Natural killer cell treated with Interleukin-12 subunit alpha and Interleukin-12 subunit beta and Interleukin-15 and Interleukin-18, amount 100 ng/mL, for 72 hours (primary cell): ENCODE measurements at regions not wholly inside any gene's neighbourhood (a gene's known extent, or its start where the extent isn't known, plus 50 kb on each side); places are given as distances from the start of the nearest gene placed in this dataset.

Experiments
- ATAC-seq, 2 donors: fragments of 150-1000 bp; cut with Tn5 transposase in 1 of 2; sonication (Bioruptor Pico), chemical (Tn5 transposase) in 1 of 2; 2 replicates each; pipeline ENCODE4 v1.10.0; 2021
- DNase-seq: peaks from one replicate; pipeline ENCODE4 v3.0.0; 2022; ENCODE audit warnings: low spot score
- H3K27ac Mint-ChIP-seq, 2 donors: 1 replicate in 1 of 2; 2 replicates in 1 of 2; pipeline ENCODE4 v1.8.0; 2022; ENCODE audit warnings: mixed read lengths in 2 of 2, mild to moderate bottlenecking in 1 of 2, moderate library complexity in 1 of 2
- H3K27me3 Mint-ChIP-seq, 2 donors: 1 replicate in 1 of 2; 2 replicates in 1 of 2; pipeline ENCODE4 v1.8.0; 2022; ENCODE audit warnings: mixed read lengths in 2 of 2
- H3K36me3 Mint-ChIP-seq: one replicate; pipeline ENCODE4 v1.8.0; 2022; ENCODE audit warnings: mixed read lengths
- H3K4me1 Mint-ChIP-seq, 2 donors: 1 replicate in 1 of 2; 2 replicates in 1 of 2; pipeline ENCODE4 v1.8.0; 2022; ENCODE audit warnings: low read depth in 2 of 2, mixed read lengths in 2 of 2, mild to moderate bottlenecking in 1 of 2
- H3K4me3 Mint-ChIP-seq: one replicate; pipeline ENCODE4 v1.8.0; 2022; ENCODE audit warnings: mixed read lengths
- H3K9me3 Mint-ChIP-seq: 2 replicates; pipeline ENCODE4 v1.8.0; 2022; ENCODE audit warnings: mixed read lengths

GRCh38 chr11:16610738-16611388 is 127.6 kb upstream of the C11orf58 start:
- Mint-ChIP-seq H3K4me3 (no peak overlapping the region), H3K9me3 (no peaks in the 10 kb centered on the region), H3K27ac (no peak overlapping the region), H3K27me3 (peaks cover 40 to 54% of the 10 kb centered on the region in 2 donors), H3K36me3 (peaks cover 13% of the 10 kb centered on the region), H3K4me1 (peaks cover 8 to 16% of the 10 kb centered on the region in 2 donors)
- ATAC-seq, result no peak
- no peak for DNase-seq

DNA sequence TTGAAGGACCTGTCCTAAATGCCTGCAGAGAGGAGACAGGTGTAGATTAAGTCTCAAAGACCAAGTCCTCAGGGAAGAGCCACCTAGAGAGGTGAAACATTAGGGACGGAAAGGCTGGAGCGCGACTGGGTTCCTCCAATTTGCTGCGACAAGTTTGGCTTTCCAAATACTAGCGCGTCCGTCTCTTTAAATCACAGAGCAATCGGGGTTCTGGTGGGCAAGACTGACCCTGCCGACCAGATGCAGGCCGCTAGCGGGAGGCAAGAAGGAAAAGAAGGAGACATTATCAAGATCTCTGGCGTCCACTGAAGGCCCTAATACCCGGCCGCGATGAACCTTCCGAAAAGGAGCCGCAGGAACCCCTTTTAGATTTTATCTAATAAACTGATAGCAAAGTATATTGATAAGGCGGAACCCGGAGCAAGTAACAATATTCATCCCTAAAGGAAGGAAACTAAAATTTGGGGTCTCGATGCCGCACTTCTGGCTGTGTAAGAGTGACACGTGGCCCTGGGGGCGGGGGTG is 128.2 kb upstream of the C11orf58 start:
- no peak overlapping the region for H3K4me3 Mint-ChIP-seq
- H3K4me1 Mint-ChIP-seq, result peaks cover 9 to 18% of the 10 kb centered on the region in 2 donors
- H3K27ac Mint-ChIP-seq, result no peak overlapping the region
- H3K36me3 Mint-ChIP-seq, result peaks cover 14% of the 10 kb centered on the region
- no peaks in the 10 kb centered on the region for H3K9me3 Mint-ChIP-seq
- peaks cover 41 to 51% of the 10 kb centered on the region in 2 donors for H3K27me3 Mint-ChIP-seq
- ATAC-seq (no peak), DNase-seq (no peak)

- Mint-ChIP-seq H3K4me3 (no peak overlapping the region), H3K27ac (no peak overlapping the region), H3K36me3 (peaks cover 14% of the 10 kb centered on the region), H3K9me3 (no peaks in the 10 kb centered on the region), H3K27me3 (peaks cover 39 to 47% of the 10 kb centered on the region in 2 donors), H3K4me1 (peaks cover 9 to 20% of the 10 kb centered on the region in 2 donors)
- ATAC-seq (no peak), DNase-seq (no peak)
These were observed 128.7 kb upstream of the C11orf58 start for GRCh38 chr11:16609769-16610168.

- peaks cover 39 to 42% of the 10 kb centered on the region in 2 donors for H3K27me3 Mint-ChIP-seq
- no peak overlapping the region for H3K4me3 Mint-ChIP-seq
- peaks cover 14% of the 10 kb centered on the region for H3K36me3 Mint-ChIP-seq
- H3K9me3 Mint-ChIP-seq, result no peaks in the 10 kb centered on the region
- ATAC-seq (no peak), DNase-seq (no peak)
- peaks cover 14 to 16% of the 10 kb centered on the region in 2 donors for H3K4me1 Mint-ChIP-seq
- H3K27ac Mint-ChIP-seq, result no peak overlapping the region
These were observed 130.5 kb upstream of the C11orf58 start for GRCh38 chr11:16607675-16608644.

DNA sequence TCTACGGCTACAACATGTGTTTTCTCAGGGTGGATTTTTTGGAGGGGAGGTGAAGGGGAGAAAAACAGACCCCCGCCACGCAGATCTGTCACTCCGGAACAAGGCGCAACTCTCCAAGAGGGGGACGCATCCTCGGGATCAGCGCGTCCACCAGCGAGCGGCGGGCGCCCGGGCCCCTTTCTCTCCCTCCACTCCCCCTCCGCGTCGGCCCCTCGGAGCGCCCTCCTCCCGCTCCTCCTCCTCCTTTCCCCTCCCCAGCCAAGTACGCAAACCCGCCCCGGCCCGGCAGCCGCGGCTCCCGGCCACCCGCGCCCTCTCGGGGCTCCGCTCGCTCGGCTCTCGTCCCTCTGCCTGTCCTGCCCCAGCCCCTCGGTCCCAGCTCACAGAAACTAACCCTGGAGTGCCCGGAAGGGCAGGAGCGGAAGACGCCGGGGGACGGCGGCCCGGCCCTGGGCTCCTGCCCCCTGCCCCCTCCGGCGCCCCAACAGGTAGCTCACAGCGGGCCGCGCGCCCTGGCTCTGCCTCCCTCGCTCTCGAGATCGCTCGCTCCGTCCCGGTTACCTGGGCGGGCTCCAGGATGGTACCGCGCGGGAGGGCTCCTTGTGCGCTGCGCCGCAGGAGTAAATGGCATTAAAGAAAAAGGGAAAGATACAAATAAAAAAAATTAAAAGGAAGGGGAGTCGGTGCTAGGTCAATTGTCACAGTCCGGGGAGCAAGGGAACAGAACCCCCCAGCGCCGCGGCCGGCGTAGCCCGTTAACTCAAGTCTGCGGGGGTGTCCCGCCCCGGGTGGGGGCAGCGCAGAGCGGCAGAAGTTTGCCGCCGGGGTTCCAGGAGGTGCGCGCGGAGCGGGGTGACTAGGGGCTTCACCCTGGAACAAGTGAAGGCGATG is 131.4 kb upstream of the C11orf58 start:
- no peak for ATAC-seq
- Mint-ChIP-seq H3K4me1 (peaks cover 11 to 14% of the 10 kb centered on the region in 2 donors), H3K9me3 (no peaks in the 10 kb centered on the region), H3K36me3 (peaks cover 14% of the 10 kb centered on the region), H3K27me3 (peaks cover 36 to 42% of the 10 kb centered on the region in 2 donors), H3K27ac (peak overlapping the region in 1 of 2 donors; percentile 64), H3K4me3 (peak overlapping the region; percentile 89)
- no peak for DNase-seq

- Mint-ChIP-seq H3K9me3 (no peaks in the 10 kb centered on the region), H3K4me3 (peak overlapping the region; percentile 89), H3K4me1 (peaks cover 11 to 14% of the 10 kb centered on the region in 2 donors), H3K36me3 (peaks cover 9% of the 10 kb centered on the region), H3K27me3 (peaks cover 27 to 34% of the 10 kb centered on the region in 2 donors), H3K27ac (peak overlapping the region in 1 of 2 donors; percentile 64)
- peak; percentile 82 to 89 for ATAC-seq
- peak; percentile 79 for DNase-seq
These were observed 132.3 kb upstream of the C11orf58 start for GRCh38 chr11:16605894-16606783.

GRCh38 chr11:16605389-16605893 is 133.0 kb upstream of the C11orf58 start:
- Mint-ChIP-seq H3K36me3 (peaks cover 8% of the 10 kb centered on the region), H3K27me3 (peaks cover 27 to 33% of the 10 kb centered on the region in 2 donors), H3K4me3 (peak overlapping the region; percentile 89), H3K27ac (no peak overlapping the region), H3K9me3 (no peaks in the 10 kb centered on the region), H3K4me1 (peaks cover 11 to 14% of the 10 kb centered on the region in 2 donors)
- no peak for DNase-seq
- ATAC-seq, result no peak

- DNase-seq (no peak), ATAC-seq (peak in 1 of 2 donors; percentile 7)
- Mint-ChIP-seq H3K27ac (no peak overlapping the region), H3K9me3 (no peaks in the 10 kb centered on the region), H3K27me3 (peaks cover 27 to 38% of the 10 kb centered on the region in 2 donors), H3K4me1 (peaks cover 11 to 14% of the 10 kb centered on the region in 2 donors), H3K4me3 (peak overlapping the region; percentile 89), H3K36me3 (peaks cover 8% of the 10 kb centered on the region)
These were observed 133.6 kb upstream of the C11orf58 start for GRCh38 chr11:16604794-16605388.

DNA sequence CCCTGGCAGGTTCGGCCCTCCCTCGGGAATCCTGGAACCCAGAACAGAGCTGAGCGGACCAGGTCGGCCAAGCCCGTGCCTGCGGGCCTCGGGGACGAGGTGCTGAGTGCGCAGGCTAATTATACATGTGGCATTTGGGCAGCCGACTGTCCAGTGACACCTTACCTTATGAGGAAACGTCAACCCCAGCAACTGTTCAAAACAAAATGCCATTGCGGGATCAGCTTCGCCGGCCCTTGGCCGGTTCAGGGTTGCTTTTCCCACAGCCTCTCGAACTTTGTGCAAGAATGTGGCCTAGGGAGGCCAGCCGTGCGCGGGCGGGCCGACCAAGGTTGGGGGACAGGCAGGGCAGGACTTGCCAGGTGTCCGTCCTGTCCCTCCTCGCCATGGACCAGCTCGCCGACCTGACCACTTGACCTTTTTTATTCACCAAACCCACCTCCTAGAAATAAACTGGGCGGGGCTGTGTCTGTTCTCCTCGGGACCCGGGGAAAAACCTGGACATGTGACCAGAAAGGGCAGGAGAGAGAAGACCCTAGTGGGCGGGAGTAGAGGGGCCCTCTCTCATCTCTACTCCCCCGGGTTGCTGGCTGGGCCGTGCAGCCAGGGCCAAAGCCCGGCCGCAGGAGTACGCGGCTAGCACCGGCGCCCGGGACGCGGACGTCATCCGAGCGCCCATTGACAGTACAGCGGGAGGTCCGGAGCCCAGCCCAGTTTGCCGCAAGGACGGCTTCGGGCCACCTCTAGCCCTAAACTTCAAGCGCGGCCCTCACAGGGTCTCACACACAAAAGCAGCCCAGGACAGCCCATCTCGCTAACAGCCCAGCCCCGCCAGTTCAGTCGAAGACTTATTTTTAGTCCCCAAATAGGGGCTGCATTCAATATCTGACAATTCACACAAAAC is 134.3 kb upstream of the C11orf58 start:
- H3K4me1 Mint-ChIP-seq, result peaks cover 11 to 14% of the 10 kb centered on the region in 2 donors
- H3K9me3 Mint-ChIP-seq, result no peaks in the 10 kb centered on the region
- no peak overlapping the region for H3K27ac Mint-ChIP-seq
- H3K4me3 Mint-ChIP-seq, result peak overlapping the region; percentile 60
- peaks cover 8% of the 10 kb centered on the region for H3K36me3 Mint-ChIP-seq
- ATAC-seq, result no peak
- peaks cover 27 to 42% of the 10 kb centered on the region in 2 donors for H3K27me3 Mint-ChIP-seq
- no peak for DNase-seq

- H3K4me3 Mint-ChIP-seq, result peak overlapping the region; percentile 58
- peaks cover 11 to 14% of the 10 kb centered on the region in 2 donors for H3K4me1 Mint-ChIP-seq
- DNase-seq (no peak), ATAC-seq (no peak)
- H3K9me3 Mint-ChIP-seq, result no peaks in the 10 kb centered on the region
- H3K36me3 Mint-ChIP-seq, result peaks cover 8% of the 10 kb centered on the region
- no peak overlapping the region for H3K27ac Mint-ChIP-seq
- H3K27me3 Mint-ChIP-seq, result peaks cover 31 to 50% of the 10 kb centered on the region in 2 donors
These were observed 135.2 kb upstream of the C11orf58 start for GRCh38 chr11:16603245-16603644.

- Mint-ChIP-seq H3K9me3 (no peaks in the 10 kb centered on the region), H3K4me3 (no peak overlapping the region), H3K4me1 (no peaks in the 10 kb centered on the region), H3K27me3 (peaks cover 17 to 39% of the 10 kb centered on the region in 2 donors), H3K36me3 (no peaks in the 10 kb centered on the region), H3K27ac (no peak overlapping the region)
- DNase-seq, result no peak
- ATAC-seq, result no peak
These were observed 139.5 kb upstream of the C11orf58 start for GRCh38 chr11:16598906-16599305.
